H9 (cell line): ENCODE measurements at regions not wholly inside any gene's neighbourhood (a gene's known extent, or its start where the extent isn't known, plus 50 kb on each side); places are given as distances from the start of the nearest gene placed in this dataset.

Source experiments
- DNase-seq: peaks from one replicate; pipeline ENCODE4 v3.0.0-alpha.2; 2017
- H2AFZ ChIP-seq: one replicate; pipeline ENCODE4 v1.6.1; 2013; ENCODE audit warnings: mild to moderate bottlenecking, low read length, control low read depth, moderate library complexity
- H2AK5ac ChIP-seq: 2 replicates; pipeline ENCODE4 v1.6.1; 2013; ENCODE audit warnings: low read length, control low read depth, mixed read lengths; ENCODE audit not compliant: insufficient read length
- H2BK120ac ChIP-seq: one replicate; pipeline ENCODE4 v1.6.1; 2013; ENCODE audit warnings: low read depth, mild to moderate bottlenecking, low read length, control low read depth, inconsistent platforms; ENCODE audit not compliant: poor library complexity, severe bottlenecking
- H2BK12ac ChIP-seq: 2 replicates; pipeline ENCODE4 v1.6.1; 2013; ENCODE audit warnings: low read length, control low read depth, mixed read lengths, low read depth; ENCODE audit not compliant: insufficient read length
- H2BK15ac ChIP-seq: 2 replicates; pipeline ENCODE4 v1.6.1; 2013; ENCODE audit warnings: low read depth, low read length, control low read depth
- H2BK20ac ChIP-seq: one replicate; pipeline ENCODE4 v1.6.1; 2013; ENCODE audit warnings: low read depth, mild to moderate bottlenecking, low read length, control low read depth, inconsistent platforms; ENCODE audit not compliant: poor library complexity, severe bottlenecking
- H2BK5ac ChIP-seq: 2 replicates; pipeline ENCODE4 v1.6.1; 2013; ENCODE audit warnings: low read length, control low read depth, mixed read lengths; ENCODE audit not compliant: insufficient read length
- H3K14ac ChIP-seq: 2 replicates; pipeline ENCODE4 v1.6.1; 2013; ENCODE audit warnings: low read length, control low read depth; ENCODE audit not compliant: insufficient read depth
- H3K18ac ChIP-seq: 2 replicates; pipeline ENCODE4 v1.6.1; 2013; ENCODE audit warnings: low read depth, mild to moderate bottlenecking, mixed read lengths, low read length, control low read depth; ENCODE audit not compliant: insufficient read length
- H3K23ac ChIP-seq: 2 replicates; pipeline ENCODE4 v1.6.1; 2013; ENCODE audit warnings: low read length, control low read depth, mixed read lengths, low read depth; ENCODE audit not compliant: insufficient read length
- H3K23me2 ChIP-seq: 2 replicates; pipeline ENCODE4 v1.6.1; 2013; ENCODE audit warnings: low read depth, mild to moderate bottlenecking, mixed read lengths, low read length, control low read depth; ENCODE audit not compliant: insufficient read length, poor library complexity, severe bottlenecking
- H3K27ac ChIP-seq: 2 replicates; pipeline ENCODE4 v1.5.1; 2013; ENCODE audit warnings: low read length, control low read depth, mixed read lengths, low read depth; ENCODE audit not compliant: insufficient read length
- H3K27me3 ChIP-seq: 2 replicates; pipeline ENCODE4 v1.6.1; 2013; ENCODE audit warnings: low read length, control low read depth, inconsistent platforms; ENCODE audit not compliant: insufficient read depth
- H3K4ac ChIP-seq: 2 replicates; pipeline ENCODE4 v1.6.1; 2013; ENCODE audit warnings: low read depth, mild to moderate bottlenecking, control low read depth, inconsistent platforms, low read length, moderate library complexity
- H3K4me1 ChIP-seq: 2 replicates; pipeline ENCODE4 v1.6.1; 2013; ENCODE audit warnings: low read length, control low read depth, inconsistent platforms; ENCODE audit not compliant: insufficient read depth
- H3K4me2 ChIP-seq: 2 replicates; pipeline ENCODE4 v1.6.1; 2013; ENCODE audit warnings: low read length, control low read depth, mixed read lengths; ENCODE audit not compliant: insufficient read length, insufficient read depth
- H3K56ac ChIP-seq: 2 replicates; pipeline ENCODE4 v1.6.1; 2013; ENCODE audit warnings: low read depth, mild to moderate bottlenecking, mixed read lengths, low read length, control low read depth; ENCODE audit not compliant: insufficient read length
- H3K79me1 ChIP-seq: 2 replicates; pipeline ENCODE4 v1.6.1; 2013; ENCODE audit warnings: low read depth, mild to moderate bottlenecking, moderate library complexity, low read length, control low read depth, inconsistent platforms; ENCODE audit not compliant: insufficient read depth, poor library complexity, severe bottlenecking
- H3K79me2 ChIP-seq: 2 replicates; pipeline ENCODE4 v1.6.1; 2013; ENCODE audit warnings: low read length, control low read depth, inconsistent platforms; ENCODE audit not compliant: insufficient read depth
- H3K9ac ChIP-seq: 2 replicates; pipeline ENCODE4 v1.6.1; 2013; ENCODE audit warnings: low read length, control low read depth, mixed read lengths; ENCODE audit not compliant: insufficient read length; ENCODE audit errors: extremely low read depth
- H3K9me3 ChIP-seq: one replicate; pipeline ENCODE4 v1.6.1; 2013; ENCODE audit warnings: low read depth, low read length, inconsistent platforms; ENCODE audit not compliant: control insufficient read depth
- H3T11ph ChIP-seq: one replicate; pipeline ENCODE4 v1.6.1; 2013; ENCODE audit warnings: mild to moderate bottlenecking, low read length, control low read depth, inconsistent platforms
- H4K20me1 ChIP-seq: one replicate; pipeline ENCODE4 v1.6.1; 2013; ENCODE audit not compliant: control insufficient read depth, insufficient read length, insufficient read depth
- H4K5ac ChIP-seq: 2 replicates; pipeline ENCODE4 v1.6.1; 2013; ENCODE audit warnings: low read depth, mild to moderate bottlenecking, mixed read lengths, low read length, control low read depth; ENCODE audit not compliant: insufficient read length
- H4K8ac ChIP-seq: replicated peaks from 2 replicates; pipeline ENCODE4 v1.6.1; 2013; ENCODE audit warnings: low read length, control low read depth, mixed read lengths, low read depth; ENCODE audit not compliant: insufficient read length
- H4K91ac ChIP-seq: 2 replicates; pipeline ENCODE4 v1.6.1; 2013; ENCODE audit warnings: low read depth, mild to moderate bottlenecking, moderate library complexity, mixed read lengths, low read length, control low read depth; ENCODE audit not compliant: insufficient read length
- H3K27ac Mint-ChIP-seq, 3 experiments: 2 replicates in 2 of 3; 3 replicates in 1 of 3; pipeline ENCODE4 v1.8.0; 2020 to 2021; ENCODE audit warnings: mixed read lengths in 3 of 3, mild to moderate bottlenecking in 1 of 3, moderate library complexity in 1 of 3
- H3K27me3 Mint-ChIP-seq: 2 replicates; pipeline ENCODE4 v1.8.0; 2021; ENCODE audit warnings: low read depth, mild to moderate bottlenecking, moderate library complexity, mixed read lengths
- H3K36me3 Mint-ChIP-seq, 3 experiments: 2 replicates in 2 of 3; 3 replicates in 1 of 3; pipeline ENCODE4 v1.8.0; 2020 to 2021; ENCODE audit warnings: low read depth in 3 of 3, mixed read lengths in 3 of 3; ENCODE audit not compliant: insufficient read depth in 1 of 3
- H3K4me1 Mint-ChIP-seq, 2 experiments: 2 replicates each; pipeline ENCODE4 v1.8.0; 2020; ENCODE audit warnings: mixed read lengths in 2 of 2
- H3K4me3 Mint-ChIP-seq, 2 experiments: 2 replicates in 1 of 2; 3 replicates in 1 of 2; pipeline ENCODE4 v1.8.0; 2020 to 2021; ENCODE audit warnings: mild to moderate bottlenecking in 2 of 2, mixed read lengths in 2 of 2, moderate library complexity in 1 of 2
- H3K9me3 Mint-ChIP-seq, 2 experiments: 2 replicates in 1 of 2; 3 replicates in 1 of 2; pipeline ENCODE4 v1.8.0; 2020; ENCODE audit warnings: mild to moderate bottlenecking in 2 of 2, mixed read lengths in 2 of 2, moderate library complexity in 1 of 2
- WGBS: extraction: QIAGEN DNeasy Blood & Tissue Kit; methylation state at CpG from one replicate; pipeline ENCODE4 v1.1.7; 2013; ENCODE audit warnings: missing lambda C conversion rate, low lambda C conversion rate, mixed read lengths; ENCODE audit not compliant: insufficient read length; ENCODE audit errors: extremely low coverage; 5-methylcytosine and 5-hydroxymethylcytosine counted together
- TF ChIP-seq, protein P1 (sequence below): fragments of 200-600 bp; sonication (generic); conservative IDR thresholded peaks from 3 replicates; pipeline ENCODE4 v1.8.0; 2021; ENCODE audit warnings: antibody characterized with exemption, mild to moderate bottlenecking

DNA sequence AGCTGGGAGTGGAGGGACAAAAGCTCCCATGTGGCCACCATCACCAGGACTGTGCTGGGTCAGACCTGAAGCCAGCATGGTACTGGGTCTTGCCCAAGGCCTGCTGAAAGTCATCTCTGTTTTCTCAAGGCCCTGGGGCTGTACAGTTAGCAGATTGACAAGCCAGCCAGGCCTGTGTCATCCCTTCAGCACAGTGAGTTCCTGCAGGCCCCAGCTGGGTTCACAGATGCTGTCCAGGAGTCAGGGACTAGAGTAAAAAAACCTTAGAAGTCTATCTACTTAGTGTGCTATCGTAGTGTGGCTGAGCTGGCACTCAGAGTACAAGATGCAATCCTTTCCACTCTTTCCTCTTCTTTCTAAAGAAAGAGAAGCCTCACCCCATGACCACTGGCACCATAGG, 246.0 kb upstream of the NAALADL2 start:
- H2BK20ac ChIP-seq: no peak overlapping the region
- H3K4me1 ChIP-seq: no peaks in the 10 kb centered on the region
- no peak overlapping the region for H3K23ac ChIP-seq
- no peak overlapping the region for H3K18ac ChIP-seq
- no peak overlapping the region for H3K4me3 Mint-ChIP-seq
- no peak overlapping the region for H2BK5ac ChIP-seq
- H2BK120ac ChIP-seq: no peak overlapping the region
- no peak overlapping the region for H3K4ac ChIP-seq
- peaks cover 8 to 9% of the 10 kb centered on the region in 2 experiments; a peak in 4 of 5 replicates for H3K9me3 Mint-ChIP-seq
- H2AFZ ChIP-seq: no peak overlapping the region
- H3K36me3 Mint-ChIP-seq: peaks cover 0 to 13% (median 0%) of the 10 kb centered on the region in 3 experiments; a peak in 3 of 7 replicates
- no peak overlapping the region for H3K56ac ChIP-seq
- H3K4me1 Mint-ChIP-seq: no peaks in the 10 kb centered on the region
- no peak overlapping the region for H3K4me2 ChIP-seq
- TF ChIP-seq, protein P1, sequence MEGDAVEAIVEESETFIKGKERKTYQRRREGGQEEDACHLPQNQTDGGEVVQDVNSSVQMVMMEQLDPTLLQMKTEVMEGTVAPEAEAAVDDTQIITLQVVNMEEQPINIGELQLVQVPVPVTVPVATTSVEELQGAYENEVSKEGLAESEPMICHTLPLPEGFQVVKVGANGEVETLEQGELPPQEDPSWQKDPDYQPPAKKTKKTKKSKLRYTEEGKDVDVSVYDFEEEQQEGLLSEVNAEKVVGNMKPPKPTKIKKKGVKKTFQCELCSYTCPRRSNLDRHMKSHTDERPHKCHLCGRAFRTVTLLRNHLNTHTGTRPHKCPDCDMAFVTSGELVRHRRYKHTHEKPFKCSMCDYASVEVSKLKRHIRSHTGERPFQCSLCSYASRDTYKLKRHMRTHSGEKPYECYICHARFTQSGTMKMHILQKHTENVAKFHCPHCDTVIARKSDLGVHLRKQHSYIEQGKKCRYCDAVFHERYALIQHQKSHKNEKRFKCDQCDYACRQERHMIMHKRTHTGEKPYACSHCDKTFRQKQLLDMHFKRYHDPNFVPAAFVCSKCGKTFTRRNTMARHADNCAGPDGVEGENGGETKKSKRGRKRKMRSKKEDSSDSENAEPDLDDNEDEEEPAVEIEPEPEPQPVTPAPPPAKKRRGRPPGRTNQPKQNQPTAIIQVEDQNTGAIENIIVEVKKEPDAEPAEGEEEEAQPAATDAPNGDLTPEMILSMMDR: no peak
- no peak overlapping the region for H4K91ac ChIP-seq
- no peak overlapping the region for H3K9ac ChIP-seq
- H3K27me3 Mint-ChIP-seq: no peaks in the 10 kb centered on the region
- no peak for DNase-seq
- no peak overlapping the region for H3K27ac ChIP-seq
- no peak overlapping the region; a peak in 1 of 7 replicates for H3K27ac Mint-ChIP-seq
- H4K8ac ChIP-seq: no peak overlapping the region
- H3T11ph ChIP-seq: no peak overlapping the region
- no peaks in the 10 kb centered on the region for H3K27me3 ChIP-seq
- no CpG with 5 or more reads among the region's 1 CpG for WGBS
- no peaks in the 10 kb centered on the region for H3K9me3 ChIP-seq
- H3K79me2 ChIP-seq: no peaks in the 10 kb centered on the region
- H3K23me2 ChIP-seq: no peaks in the 10 kb centered on the region
- H2BK12ac ChIP-seq: no peak overlapping the region
- no peak overlapping the region for H2AK5ac ChIP-seq
- no peaks in the 10 kb centered on the region for H3K79me1 ChIP-seq
- H2BK15ac ChIP-seq: no peak overlapping the region
- no peak overlapping the region for H3K14ac ChIP-seq
- H4K5ac ChIP-seq: no peak overlapping the region
- H4K20me1 ChIP-seq: no peaks in the 10 kb centered on the region
